ENCODE measurements at regions not wholly inside any gene's neighbourhood (a gene's known extent, or its start where the extent isn't known, plus 50 kb on each side); places are given as distances from the start of the nearest gene placed in this dataset.

GRCh38 chr2:41791523-41791922 is 256.3 kb upstream of the PKDCC start:
- peak in 3 of 4 donors; percentile 44 to 53 (median 48) for DNase-seq (ENCODE audit: low read depth in 4 of 4, low spot score in 3 of 4)

GRCh38 chr2:41803361-41803760 is 244.5 kb upstream of the PKDCC start:
- DNase-seq (ENCODE audit: low read depth in 4 of 4, low spot score in 3 of 4): no peak

GRCh38 chr2:41806286-41806685 is 241.5 kb upstream of the PKDCC start:
- DNase-seq (ENCODE audit: low read depth in 4 of 4, low spot score in 3 of 4): no peak

- no peak for DNase-seq (ENCODE audit: low read depth in 4 of 4, low spot score in 3 of 4)
Measured at GRCh38 chr2:41821167-41821566, 226.7 kb upstream of the PKDCC start.

- DNase-seq (ENCODE audit: low read depth in 4 of 4, low spot score in 3 of 4): no peak
Measured at GRCh38 chr2:41826921-41827320, 220.9 kb upstream of the PKDCC start.

GRCh38 chr2:41827354-41827971 is 220.4 kb upstream of the PKDCC start:
- DNase-seq (ENCODE audit: low read depth in 4 of 4, low spot score in 3 of 4): no peak

- no peak for DNase-seq (ENCODE audit: low read depth in 4 of 4, low spot score in 3 of 4)
Measured at GRCh38 chr2:41828052-41828643, 219.7 kb upstream of the PKDCC start.

- no peak for DNase-seq (ENCODE audit: low read depth in 4 of 4, low spot score in 3 of 4)
Measured at GRCh38 chr2:41829052-41829451, 218.8 kb upstream of the PKDCC start.

- DNase-seq (ENCODE audit: low read depth in 4 of 4, low spot score in 3 of 4): no peak
Measured at GRCh38 chr2:41830600-41830999, 217.2 kb upstream of the PKDCC start.

GRCh38 chr2:41832218-41832617 is 215.6 kb upstream of the PKDCC start:
- no peak for DNase-seq (ENCODE audit: low read depth in 4 of 4, low spot score in 3 of 4)

GRCh38 chr2:41835401-41835800 is 212.4 kb upstream of the PKDCC start:
- no peak for DNase-seq (ENCODE audit: low read depth in 4 of 4, low spot score in 3 of 4)

GRCh38 chr2:41836948-41837347 is 210.9 kb upstream of the PKDCC start:
- peak; percentile 61 to 75 (median 72) for DNase-seq (ENCODE audit: low read depth in 4 of 4, low spot score in 3 of 4)

- no peak for DNase-seq (ENCODE audit: low read depth in 4 of 4, low spot score in 3 of 4)
Measured at GRCh38 chr2:41837610-41838009, 210.2 kb upstream of the PKDCC start.

- peak; percentile 89 to 96 (median 94) for DNase-seq (ENCODE audit: low read depth in 4 of 4, low spot score in 3 of 4)
Measured at GRCh38 chr2:41840702-41841551, 206.9 kb upstream of the PKDCC start.

GRCh38 chr2:41846962-41847361 is 200.9 kb upstream of the PKDCC start:
- no peak for DNase-seq (ENCODE audit: low read depth in 4 of 4, low spot score in 3 of 4)

- no peak for DNase-seq (ENCODE audit: low read depth in 4 of 4, low spot score in 3 of 4)
Measured at GRCh38 chr2:41847744-41848441, 199.9 kb upstream of the PKDCC start.

- no peak for DNase-seq (ENCODE audit: low read depth in 4 of 4, low spot score in 3 of 4)
Measured at GRCh38 chr2:41851554-41851953, 196.3 kb upstream of the PKDCC start.

- peak in 2 of 4 donors; percentile 60 to 69 for DNase-seq (ENCODE audit: low read depth in 4 of 4, low spot score in 3 of 4)
Measured at GRCh38 chr2:41853427-41854191, 194.2 kb upstream of the PKDCC start.

- DNase-seq (ENCODE audit: low read depth in 4 of 4, low spot score in 3 of 4): no peak
Measured at GRCh38 chr2:41854227-41854626, 193.6 kb upstream of the PKDCC start.

GRCh38 chr2:41856946-41857345 is 190.9 kb upstream of the PKDCC start:
- no peak for DNase-seq (ENCODE audit: low read depth in 4 of 4, low spot score in 3 of 4)
